ENCODE measurements at regions not wholly inside any gene's neighbourhood (a gene's known extent, or its start where the extent isn't known, plus 50 kb on each side); places are given as distances from the start of the nearest gene placed in this dataset.

DNA sequence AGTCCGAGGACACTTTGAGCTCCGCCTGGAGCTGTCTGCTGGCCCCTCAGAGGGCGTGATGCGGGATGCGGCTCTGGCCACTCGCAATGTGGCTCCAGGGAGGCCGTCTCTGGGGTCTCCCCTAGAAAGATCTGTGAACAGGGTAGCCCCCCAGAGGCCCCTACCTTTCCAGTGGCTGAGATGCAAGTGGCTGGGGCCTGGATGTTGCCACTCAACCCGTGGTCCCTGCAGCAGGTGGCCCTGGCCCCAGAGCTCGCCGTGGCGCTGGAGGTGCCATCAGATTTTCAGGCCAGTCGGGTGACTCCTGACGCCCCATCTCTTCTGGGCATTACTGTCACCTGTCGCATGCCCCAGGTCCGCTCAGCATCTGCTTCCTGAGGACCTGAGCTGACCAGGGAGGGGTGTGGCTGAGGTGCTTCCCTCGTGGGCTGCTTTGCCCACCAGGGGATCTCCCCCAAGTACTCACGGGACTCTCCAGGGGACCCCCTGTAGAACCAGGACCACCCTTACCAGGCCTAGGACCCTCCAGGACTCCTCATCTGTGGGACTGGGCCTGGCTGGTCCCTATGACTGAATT lies 102.1 kb upstream of the LRPAP1 start:
- TF ChIP-seq EZH2 (IDR thresholded peaks at IDR 0.05) = no peak
- TF ChIP-seq, protein P1, sequence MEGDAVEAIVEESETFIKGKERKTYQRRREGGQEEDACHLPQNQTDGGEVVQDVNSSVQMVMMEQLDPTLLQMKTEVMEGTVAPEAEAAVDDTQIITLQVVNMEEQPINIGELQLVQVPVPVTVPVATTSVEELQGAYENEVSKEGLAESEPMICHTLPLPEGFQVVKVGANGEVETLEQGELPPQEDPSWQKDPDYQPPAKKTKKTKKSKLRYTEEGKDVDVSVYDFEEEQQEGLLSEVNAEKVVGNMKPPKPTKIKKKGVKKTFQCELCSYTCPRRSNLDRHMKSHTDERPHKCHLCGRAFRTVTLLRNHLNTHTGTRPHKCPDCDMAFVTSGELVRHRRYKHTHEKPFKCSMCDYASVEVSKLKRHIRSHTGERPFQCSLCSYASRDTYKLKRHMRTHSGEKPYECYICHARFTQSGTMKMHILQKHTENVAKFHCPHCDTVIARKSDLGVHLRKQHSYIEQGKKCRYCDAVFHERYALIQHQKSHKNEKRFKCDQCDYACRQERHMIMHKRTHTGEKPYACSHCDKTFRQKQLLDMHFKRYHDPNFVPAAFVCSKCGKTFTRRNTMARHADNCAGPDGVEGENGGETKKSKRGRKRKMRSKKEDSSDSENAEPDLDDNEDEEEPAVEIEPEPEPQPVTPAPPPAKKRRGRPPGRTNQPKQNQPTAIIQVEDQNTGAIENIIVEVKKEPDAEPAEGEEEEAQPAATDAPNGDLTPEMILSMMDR (IDR thresholded peaks at IDR 0.05) = no peak
- TF ChIP-seq EZH2phosphoT487 (IDR thresholded peaks at IDR 0.05) = no peak
